ENCODE measurements at regions not wholly inside any gene's neighbourhood (a gene's known extent, or its start where the extent isn't known, plus 50 kb on each side); places are given as distances from the start of the nearest gene placed in this dataset.
"Not testable (repeated sequence)": the region's sequence is repeated elsewhere in the genome, so short reads cannot be mapped to it uniquely, and the experiment has no call there.

GRCh38 chr3:110436209-110436608, 635.4 kb upstream of the NECTIN3 start:
- no peak overlapping the region for H3K4me3 ChIP-seq
- H3K27me3 ChIP-seq, result no peaks in the 10 kb centered on the region
- H3K36me3 ChIP-seq, result no peaks in the 10 kb centered on the region
- H3K9me3 ChIP-seq, result no peaks in the 10 kb centered on the region
- no peak for DNase-seq
- no peaks in the 10 kb centered on the region for H3K4me1 ChIP-seq
- TF ChIP-seq CTCF (IDR thresholded peaks at IDR 0.05) (no peak), POLR2A (IDR thresholded peaks at IDR 0.05) (no peak)
- H3K27ac ChIP-seq, result no peak overlapping the region

DNA sequence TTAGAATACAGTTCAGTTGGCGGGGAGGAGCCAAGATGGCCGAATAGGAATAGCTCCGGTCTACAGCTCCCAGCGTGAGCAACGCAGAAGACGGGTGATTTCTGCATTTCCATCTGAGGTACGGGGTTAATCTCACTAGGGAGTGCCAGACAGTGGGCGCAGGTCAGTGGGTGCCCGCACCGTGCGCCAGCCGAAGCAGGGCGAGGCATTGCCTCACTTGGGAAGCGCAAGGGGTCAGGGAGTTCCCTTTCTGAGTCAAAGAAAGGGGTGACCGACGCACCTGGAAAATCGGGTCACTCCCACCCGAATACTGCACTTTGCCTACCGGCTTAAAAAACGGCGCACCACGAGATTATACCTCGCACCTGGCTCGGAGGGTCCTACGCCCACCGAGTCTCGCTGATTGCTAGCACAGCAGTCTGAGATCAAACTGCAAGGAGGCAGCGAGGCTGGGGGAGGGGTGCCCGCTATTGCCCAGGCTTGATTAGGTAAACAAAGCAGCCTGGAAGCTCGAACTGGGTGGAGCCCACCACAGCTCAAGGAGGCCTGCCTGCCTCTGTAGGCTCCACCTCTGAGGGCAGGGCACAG, 631.5 kb upstream of the NECTIN3 start:
- H3K27me3 ChIP-seq, H3K4me3 ChIP-seq, H3K27ac ChIP-seq, H3K4me1 ChIP-seq, H3K36me3 ChIP-seq, H3K9me3 ChIP-seq, DNase-seq: not testable (repeated sequence)

DNA sequence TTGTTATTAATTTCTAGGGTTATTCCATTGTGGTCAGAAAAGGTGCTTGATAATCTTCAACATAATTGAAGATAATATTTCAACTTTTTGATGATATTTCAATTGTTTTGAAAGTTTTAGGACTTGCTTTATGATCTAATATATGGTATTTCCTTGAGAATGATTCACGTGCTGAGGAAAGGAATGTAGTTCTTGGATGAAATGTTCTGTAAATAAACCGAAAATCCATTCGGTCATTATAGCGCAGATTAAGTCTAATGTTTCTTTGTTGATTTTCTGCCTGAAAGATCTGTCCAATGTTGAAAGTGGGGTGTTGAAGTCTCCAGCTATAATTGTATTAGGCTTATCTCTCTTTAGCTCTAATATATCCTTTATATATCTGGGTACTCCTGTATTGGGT, 617.5 kb upstream of the NECTIN3 start:
- no peak for TF ChIP-seq POLR2A (IDR thresholded peaks at IDR 0.05)
- TF ChIP-seq CTCF (IDR thresholded peaks at IDR 0.05), result no peak
- H3K36me3 ChIP-seq, result no peaks in the 10 kb centered on the region
- no peak overlapping the region for H3K27ac ChIP-seq
- H3K4me1 ChIP-seq, result no peaks in the 10 kb centered on the region
- H3K4me3 ChIP-seq, result no peak overlapping the region
- no peaks in the 10 kb centered on the region for H3K9me3 ChIP-seq
- no peaks in the 10 kb centered on the region for H3K27me3 ChIP-seq
- no peak for DNase-seq

- H3K9me3 ChIP-seq, result no peaks in the 10 kb centered on the region
- no peak for TF ChIP-seq POLR2A (IDR thresholded peaks at IDR 0.05)
- TF ChIP-seq CTCF (IDR thresholded peaks at IDR 0.05), result no peak
- H3K4me1 ChIP-seq, result no peaks in the 10 kb centered on the region
- no peak for DNase-seq
- no peaks in the 10 kb centered on the region for H3K36me3 ChIP-seq
- H3K27me3 ChIP-seq, result no peaks in the 10 kb centered on the region
- H3K4me3 ChIP-seq, result no peak overlapping the region
- no peak overlapping the region for H3K27ac ChIP-seq
Measured at GRCh38 chr3:110456001-110456400, 615.6 kb upstream of the NECTIN3 start.

DNA sequence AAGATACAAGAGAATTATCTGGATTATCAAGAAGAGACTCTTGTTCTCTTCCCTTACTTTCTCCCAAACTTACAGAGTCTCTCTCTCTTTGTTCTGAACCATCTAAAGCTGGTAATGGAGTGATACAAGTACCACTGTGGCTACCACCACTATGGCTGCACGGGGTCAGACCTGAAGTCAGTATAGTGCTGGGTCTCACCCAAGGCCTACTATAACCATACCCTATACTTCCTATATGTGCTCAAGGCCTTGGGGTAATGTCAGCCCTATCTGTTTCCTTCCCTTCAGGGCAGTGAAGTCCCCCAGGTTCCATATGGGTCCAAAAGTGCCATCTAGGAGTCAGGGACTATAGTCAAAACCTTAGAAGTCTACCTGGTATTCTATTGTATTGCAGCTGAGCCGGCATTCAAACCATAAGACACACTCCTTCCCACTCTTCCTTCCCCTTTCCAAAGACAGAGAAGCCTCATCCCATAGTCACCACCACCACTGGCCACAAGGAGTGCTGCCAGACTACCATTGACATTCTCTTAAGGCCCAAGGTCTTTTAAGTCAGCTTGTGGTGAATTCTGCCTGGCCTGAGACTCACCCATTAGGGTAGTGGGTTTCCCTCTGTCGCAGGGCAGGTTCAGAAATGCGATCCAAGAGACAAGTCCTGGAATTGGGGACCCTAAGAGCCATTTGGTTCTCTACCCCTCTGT, 615.0 kb upstream of the NECTIN3 start:
- DNase-seq, result no peak
- TF ChIP-seq POLR2A (IDR thresholded peaks at IDR 0.05) (no peak), CTCF (IDR thresholded peaks at IDR 0.05) (no peak)
- H3K4me1 ChIP-seq, result no peaks in the 10 kb centered on the region

DNA sequence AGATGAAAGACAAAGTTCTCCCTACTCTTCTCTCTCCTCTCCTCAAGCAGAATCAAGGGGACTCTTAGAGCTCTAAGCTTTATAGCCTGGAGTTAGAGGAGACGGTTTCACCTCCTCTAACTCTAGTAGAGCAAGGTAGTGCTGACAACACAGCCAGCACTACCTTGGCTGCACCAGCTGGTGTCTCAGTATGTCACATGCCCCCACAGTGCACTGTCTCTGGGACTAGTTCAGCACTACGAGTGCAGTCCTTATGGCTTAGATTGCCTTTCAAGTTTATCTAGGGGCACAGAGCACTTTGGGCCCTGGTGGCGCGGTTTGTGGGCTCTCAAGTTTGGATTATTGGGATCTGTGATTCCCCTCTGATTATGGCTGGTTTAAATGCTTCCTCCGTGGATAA, 614.1 kb upstream of the NECTIN3 start:
- Histone ChIP-seq H3K27me3 (no peaks in the 10 kb centered on the region), H3K36me3 (no peaks in the 10 kb centered on the region), H3K4me3 (no peak overlapping the region), H3K9me3 (no peaks in the 10 kb centered on the region), H3K27ac (no peak overlapping the region), H3K4me1 (no peaks in the 10 kb centered on the region)
- no peak for DNase-seq
- TF ChIP-seq POLR2A (IDR thresholded peaks at IDR 0.05) (no peak), CTCF (IDR thresholded peaks at IDR 0.05) (no peak)

More for the DNA sequence above, 615.0 kb upstream of the NECTIN3 start:
- Histone ChIP-seq H3K36me3 (no peaks in the 10 kb centered on the region), H3K27ac (no peak overlapping the region), H3K27me3 (no peaks in the 10 kb centered on the region), H3K4me3 (no peak overlapping the region), H3K9me3 (no peaks in the 10 kb centered on the region)

Measured in Peyer's patch (tissue), 4 donors.